Esophagus squamous epithelium (tissue), 5 donors: ENCODE measurements at regions not wholly inside any gene's neighbourhood (a gene's known extent, or its start where the extent isn't known, plus 50 kb on each side); places are given as distances from the start of the nearest gene placed in this dataset.

Source experiments
- DNase-seq: peaks from one replicate; lab custom pipeline; 2025; lab: John Stamatoyannopoulos, UW
- H3K27ac ChIP-seq, 4 donors: fragments of 200-600 bp; sonication (generic); one replicate each; pipeline ENCODE4 v1.5.1; 2016 to 2019; ENCODE audit warnings: mild to moderate bottlenecking in 1 of 4
- H3K27me3 ChIP-seq, 4 donors: fragments of 200-600 bp; sonication (generic); 1 replicate in 3 of 4; 2 replicates in 1 of 4; pipeline versions ENCODE4 v1.5.1 to v1.6.0; 2017 to 2021; ENCODE audit warnings: antibody characterized with exemption in 1 of 4
- H3K36me3 ChIP-seq, 3 donors: fragments of 200-600 bp; sonication (generic); one replicate each; pipeline ENCODE4 v1.5.1; 2016 to 2019
- H3K4me1 ChIP-seq, 3 donors: fragments of 200-600 bp; sonication (generic); one replicate each; pipeline ENCODE4 v1.5.1; 2017 to 2019
- H3K4me3 ChIP-seq, 4 donors: fragments of 200-600 bp; sonication (generic); 1 replicate in 3 of 4; 2 replicates in 1 of 4; pipeline ENCODE4 v1.5.1; 2016 to 2019; ENCODE audit warnings: mild to moderate bottlenecking in 2 of 4, moderate library complexity in 1 of 4
- H3K9me3 ChIP-seq, 3 donors: fragments of 200-600 bp; sonication (generic); one replicate each; pipeline ENCODE4 v1.5.1; 2016 to 2019
- POLR2A ChIP-seq, 4 donors: fragments of 450-650 bp; IDR thresholded peaks; one replicate each; pipeline ENCODE4 v1.6.1; 2017; ENCODE audit warnings: antibody characterized with exemption in 4 of 4, mild to moderate bottlenecking in 4 of 4, moderate library complexity in 3 of 4
- WGBS, 2 donors: methylation state at CpG; one replicate each; pipeline ENCODE4 v1.1.5; 2018; 5-methylcytosine and 5-hydroxymethylcytosine counted together
- intact Hi-C: fragments of 100-400 bp; cut with DNase I; formaldehyde crosslinking; loops from one replicate; pipeline ENCODE4 v1.15.0; 2022
- TF ChIP-seq, protein P1 (sequence below), 6 experiments: fragments of 450-650 bp in 4 of 6; fragments of 200-600 bp in 2 of 6; sonication (generic) in 2 of 6; IDR thresholded peaks; one replicate each; pipeline ENCODE4 v1.5.1; 2016 to 2019; ENCODE audit warnings: antibody characterized with exemption in 6 of 6, mild to moderate bottlenecking in 4 of 6, moderate library complexity in 4 of 6
- donor health status: DM: yes; HTN: yes; CAD: no.

DNA sequence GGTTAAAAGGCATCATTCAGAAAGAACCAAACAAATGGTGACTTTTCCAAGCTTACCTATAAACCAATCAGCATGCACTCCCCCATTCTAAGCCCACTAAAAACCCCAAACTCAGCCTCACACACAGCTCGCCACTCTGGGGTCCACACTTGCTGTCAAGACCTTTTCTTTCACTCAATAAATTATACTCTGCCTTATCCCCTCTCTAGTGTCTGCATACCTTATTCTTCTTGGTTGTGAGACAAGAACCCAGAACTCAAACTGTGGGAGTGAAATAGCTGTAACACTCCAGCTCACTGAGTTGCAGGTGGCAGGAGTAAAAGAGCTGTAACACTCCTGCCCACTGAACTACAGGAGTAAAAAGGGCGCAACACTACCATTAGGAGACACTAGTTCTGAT is 559.0 kb downstream of the TBC1D4 start:
- Histone ChIP-seq H3K4me1 (no peaks in the 10 kb centered on the region), H3K27me3 (no peaks in the 10 kb centered on the region), H3K36me3 (no peaks in the 10 kb centered on the region), H3K27ac (no peak overlapping the region), H3K4me3 (no peak overlapping the region), H3K9me3 (no peaks in the 10 kb centered on the region)
- TF ChIP-seq, protein P1, sequence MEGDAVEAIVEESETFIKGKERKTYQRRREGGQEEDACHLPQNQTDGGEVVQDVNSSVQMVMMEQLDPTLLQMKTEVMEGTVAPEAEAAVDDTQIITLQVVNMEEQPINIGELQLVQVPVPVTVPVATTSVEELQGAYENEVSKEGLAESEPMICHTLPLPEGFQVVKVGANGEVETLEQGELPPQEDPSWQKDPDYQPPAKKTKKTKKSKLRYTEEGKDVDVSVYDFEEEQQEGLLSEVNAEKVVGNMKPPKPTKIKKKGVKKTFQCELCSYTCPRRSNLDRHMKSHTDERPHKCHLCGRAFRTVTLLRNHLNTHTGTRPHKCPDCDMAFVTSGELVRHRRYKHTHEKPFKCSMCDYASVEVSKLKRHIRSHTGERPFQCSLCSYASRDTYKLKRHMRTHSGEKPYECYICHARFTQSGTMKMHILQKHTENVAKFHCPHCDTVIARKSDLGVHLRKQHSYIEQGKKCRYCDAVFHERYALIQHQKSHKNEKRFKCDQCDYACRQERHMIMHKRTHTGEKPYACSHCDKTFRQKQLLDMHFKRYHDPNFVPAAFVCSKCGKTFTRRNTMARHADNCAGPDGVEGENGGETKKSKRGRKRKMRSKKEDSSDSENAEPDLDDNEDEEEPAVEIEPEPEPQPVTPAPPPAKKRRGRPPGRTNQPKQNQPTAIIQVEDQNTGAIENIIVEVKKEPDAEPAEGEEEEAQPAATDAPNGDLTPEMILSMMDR (IDR thresholded peaks at IDR 0.05), result no peak
- TF ChIP-seq POLR2A (IDR thresholded peaks at IDR 0.05), result no peak
- DNase-seq, result no peak
- intact Hi-C loops, result no loop called here
- WGBS, 2 donors, result 67 to 74% methylated on average over 2 of the region's 2 CpGs

DNA sequence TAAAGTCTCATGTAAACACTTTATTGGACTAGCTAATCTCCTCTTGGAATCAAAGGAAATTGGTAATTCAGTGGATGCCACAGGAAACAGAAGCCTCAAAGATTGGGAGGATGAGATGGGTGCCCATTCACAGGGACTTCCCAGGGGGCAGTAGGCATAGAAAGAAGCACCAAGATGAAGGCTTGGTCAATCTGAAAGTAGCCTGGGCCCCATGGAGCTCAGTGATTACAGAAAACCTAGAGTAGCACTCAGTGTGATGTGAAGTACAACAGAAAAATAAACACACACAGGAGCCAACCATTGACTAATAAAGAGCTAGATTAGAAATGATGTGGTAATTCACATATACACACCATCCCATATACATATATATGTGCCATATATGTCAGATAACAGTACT is 560.6 kb downstream of the TBC1D4 start:
- Histone ChIP-seq H3K9me3 (no peaks in the 10 kb centered on the region), H3K4me1 (no peaks in the 10 kb centered on the region), H3K27ac (no peak overlapping the region), H3K4me3 (no peak overlapping the region), H3K36me3 (no peaks in the 10 kb centered on the region), H3K27me3 (no peaks in the 10 kb centered on the region)
- intact Hi-C loops, result no loop called here
- no peak for DNase-seq
- no peak for TF ChIP-seq POLR2A (IDR thresholded peaks at IDR 0.05)
- TF ChIP-seq, protein P1 (IDR thresholded peaks at IDR 0.05), result no peak

DNA sequence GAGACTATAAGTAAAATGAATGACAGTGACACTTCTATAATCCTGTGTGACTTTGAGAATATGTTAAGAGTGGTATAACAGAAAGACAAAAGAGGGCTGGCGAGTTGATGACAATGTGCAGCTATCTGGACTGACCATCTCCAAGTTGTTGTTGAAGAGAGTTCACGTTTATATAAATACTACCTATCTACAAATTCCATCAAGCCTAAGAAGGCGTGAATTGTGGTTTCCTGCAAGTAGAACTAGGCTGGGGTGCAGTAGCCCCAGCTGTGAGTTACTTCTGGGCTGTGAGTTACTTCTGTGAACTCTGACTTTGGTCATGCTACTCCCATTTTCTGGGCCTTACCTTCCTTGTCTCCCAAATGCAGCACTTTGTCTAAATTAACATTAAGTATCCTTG is 561.0 kb downstream of the TBC1D4 start:
- Histone ChIP-seq H3K9me3 (no peaks in the 10 kb centered on the region), H3K27ac (no peak overlapping the region), H3K4me3 (no peak overlapping the region), H3K4me1 (no peaks in the 10 kb centered on the region), H3K27me3 (no peaks in the 10 kb centered on the region), H3K36me3 (no peaks in the 10 kb centered on the region)
- no peak for TF ChIP-seq POLR2A (IDR thresholded peaks at IDR 0.05)
- TF ChIP-seq, protein P1 (IDR thresholded peaks at IDR 0.05), result no peak
- intact Hi-C loops, result no loop called here
- WGBS, 2 donors, result 37 to 41% methylated on average over 3 of the region's 3 CpGs
- DNase-seq, result no peak

DNA sequence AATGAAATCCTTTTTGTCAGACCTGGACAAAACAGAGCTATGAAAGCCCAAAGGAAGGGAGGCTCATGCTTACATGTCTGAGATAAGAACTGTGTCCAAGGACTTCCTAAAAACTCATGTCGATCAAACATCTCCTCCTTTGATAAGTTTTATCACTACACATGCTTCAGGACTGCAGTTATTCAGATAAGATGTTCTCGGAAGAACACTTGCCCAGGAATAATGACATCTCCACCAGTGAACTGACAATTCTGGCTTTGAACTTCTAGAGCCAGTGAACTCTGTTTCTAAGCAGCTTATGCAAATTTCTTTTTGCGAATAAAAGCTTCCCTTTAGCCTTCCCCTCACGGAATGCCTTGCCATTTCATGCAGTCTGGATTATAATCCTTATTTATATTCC is 561.6 kb downstream of the TBC1D4 start:
- H3K27ac ChIP-seq, result no peak overlapping the region
- DNase-seq, result no peak
- no peaks in the 10 kb centered on the region for H3K4me1 ChIP-seq
- intact Hi-C loops, result no loop called here
- H3K27me3 ChIP-seq, result no peaks in the 10 kb centered on the region
- H3K36me3 ChIP-seq, result no peaks in the 10 kb centered on the region
- no peaks in the 10 kb centered on the region for H3K9me3 ChIP-seq
- WGBS, 2 donors, result 53 to 69% methylated on average over 4 of the region's 4 CpGs
- H3K4me3 ChIP-seq, result no peak overlapping the region
- TF ChIP-seq POLR2A (IDR thresholded peaks at IDR 0.05), result no peak
- TF ChIP-seq, protein P1 (IDR thresholded peaks at IDR 0.05), result no peak

DNA sequence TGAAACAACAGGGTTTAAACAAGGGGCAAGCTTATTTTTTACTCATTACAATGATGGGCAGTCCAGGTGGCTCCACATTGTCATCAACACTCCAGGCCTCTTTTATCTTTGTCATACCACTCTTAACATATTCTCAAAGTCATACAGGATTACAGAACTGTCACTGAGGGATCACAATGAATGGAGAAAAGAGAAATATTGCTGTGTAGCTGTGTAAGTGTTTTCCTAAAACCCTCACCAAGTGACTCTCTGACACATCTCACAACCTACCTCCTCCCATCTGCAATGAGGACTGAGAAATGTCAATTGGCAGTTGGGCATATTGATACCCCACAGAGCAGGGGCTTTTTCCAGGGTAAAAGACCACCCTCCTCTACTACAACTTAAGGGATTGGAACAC is 562.1 kb downstream of the TBC1D4 start:
- H3K27me3 ChIP-seq, result no peaks in the 10 kb centered on the region
- no peak for DNase-seq
- no peak overlapping the region for H3K4me3 ChIP-seq
- H3K27ac ChIP-seq, result no peak overlapping the region
- intact Hi-C loops, result no loop called here
- H3K4me1 ChIP-seq, result no peaks in the 10 kb centered on the region
- TF ChIP-seq POLR2A (IDR thresholded peaks at IDR 0.05), result no peak
- TF ChIP-seq, protein P1 (IDR thresholded peaks at IDR 0.05), result no peak
- H3K9me3 ChIP-seq, result no peaks in the 10 kb centered on the region
- H3K36me3 ChIP-seq, result no peaks in the 10 kb centered on the region
